H1 (cell line): ENCODE measurements at regions not wholly inside any gene's neighbourhood (a gene's known extent, or its start where the extent isn't known, plus 50 kb on each side); places are given as distances from the start of the nearest gene placed in this dataset.

Experiments used
- JUND ChIP-seq: IDR thresholded peaks from 2 replicates; pipeline ENCODE4 v1.6.1; 2011; ENCODE audit warnings: mild to moderate bottlenecking, improper control_type of control experiment, low read length
- NANOG ChIP-seq: IDR thresholded peaks from 2 replicates; pipeline ENCODE4 v1.6.1; 2011; ENCODE audit warnings: low read length, low read depth, mild to moderate bottlenecking, inconsistent platforms; ENCODE audit not compliant: insufficient read depth, poor library complexity, severe bottlenecking

DNA sequence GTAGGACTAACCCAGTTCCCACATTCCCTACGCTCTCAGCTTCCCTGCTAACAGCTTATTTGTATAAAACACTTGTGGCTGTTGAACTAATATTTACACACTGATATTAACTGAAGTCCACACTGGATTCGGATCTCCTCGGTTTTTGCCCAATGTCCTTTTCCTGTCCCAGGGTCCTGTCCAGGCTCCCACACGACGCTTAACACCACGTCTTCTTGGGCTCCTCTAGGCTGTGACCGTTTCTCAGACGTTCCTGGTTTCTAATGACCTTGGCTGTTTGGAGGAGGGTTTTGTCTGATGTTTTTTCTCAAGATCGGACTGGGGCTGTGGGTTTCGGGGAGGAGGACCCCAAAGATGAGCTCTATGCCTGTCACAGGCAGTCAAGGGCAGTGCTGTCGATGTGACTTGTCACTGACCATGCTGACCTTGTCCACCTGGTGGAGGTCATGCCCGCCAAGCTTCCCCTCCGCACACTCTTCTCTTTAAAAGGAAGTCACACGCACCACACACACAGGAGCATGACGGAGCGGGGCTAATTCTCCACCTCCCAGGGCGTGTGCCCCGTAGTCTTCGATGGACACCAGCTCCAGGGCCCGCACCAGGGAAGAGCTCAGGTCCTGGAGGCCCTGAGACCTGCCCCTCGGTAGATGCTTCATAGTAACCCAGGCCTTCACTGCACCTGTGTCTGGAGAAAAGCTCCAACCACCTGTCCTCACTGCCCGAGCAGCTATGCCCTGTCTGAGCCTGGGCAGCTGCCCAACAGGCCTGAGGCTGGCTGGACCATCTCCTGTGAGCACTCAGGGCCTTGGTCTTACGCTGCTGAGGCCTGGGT lies 72.0 kb downstream of the TTLL2 start (continued):
- TF ChIP-seq JUND (no peak), NANOG (no peak)
